ENCODE measurements at regions not wholly inside any gene's neighbourhood (a gene's known extent, or its start where the extent isn't known, plus 50 kb on each side); places are given as distances from the start of the nearest gene placed in this dataset.

DNA sequence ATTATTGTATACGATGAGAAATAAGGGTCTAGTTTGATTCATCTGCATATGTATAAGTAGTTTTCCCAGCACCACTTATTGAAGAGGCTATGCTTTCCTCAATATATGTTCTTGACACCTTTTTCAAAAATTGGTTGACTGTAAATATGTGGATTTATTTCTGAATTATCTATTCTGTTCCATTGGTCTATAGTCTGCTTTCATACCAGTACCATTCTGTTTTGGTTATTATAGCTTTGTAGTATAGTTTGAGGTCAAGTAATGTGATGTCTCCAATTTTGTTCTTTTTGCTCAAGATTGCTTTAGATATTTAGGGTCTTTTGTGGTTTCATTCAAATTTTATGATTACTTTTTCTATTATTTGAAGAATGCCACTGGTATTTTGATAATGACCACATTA, 103.8 kb upstream of the LIPC start:
- ChIA-PET CTCF (no interaction called here), POLR2A (no interaction called here)
- no peaks in the 10 kb centered on the region for H3K27me3 ChIP-seq (ENCODE audit: control insufficient read depth, insufficient read depth, low read length)
- no peak for TF ChIP-seq CTCF (IDR thresholded peaks at IDR 0.05; ENCODE audit: insufficient read depth, low read depth, low read length)
- H3K36me3 ChIP-seq (ENCODE audit: control insufficient read depth, insufficient read depth, low read length) = no peaks in the 10 kb centered on the region
- DNase-seq (ENCODE audit: low read depth) = no peak
- no peak overlapping the region for H3K4me3 ChIP-seq (ENCODE audit: low read depth, low read length)

DNA sequence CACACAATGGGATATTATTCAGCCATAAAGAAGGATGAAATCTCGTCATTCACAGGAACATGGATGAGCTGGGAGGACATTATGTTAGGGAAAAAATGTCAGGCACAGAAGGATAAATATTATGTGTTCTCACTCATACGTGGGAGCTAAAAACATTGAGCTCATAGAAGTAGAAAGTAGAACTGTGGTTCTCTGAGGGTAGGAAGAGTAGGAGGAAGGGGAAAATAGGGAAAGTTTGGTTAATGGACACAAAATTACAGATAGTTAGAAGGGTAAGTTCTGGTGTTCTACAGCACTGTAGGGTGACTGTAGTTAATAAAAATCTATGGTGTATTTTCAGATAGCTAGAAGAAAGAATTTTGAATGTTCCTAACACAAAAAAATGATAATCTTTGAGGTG, 102.6 kb upstream of the LIPC start:
- TF ChIP-seq CTCF (IDR thresholded peaks at IDR 0.05; ENCODE audit: insufficient read depth, low read depth, low read length) = no peak
- no peak overlapping the region for H3K4me3 ChIP-seq (ENCODE audit: low read depth, low read length)
- ChIA-PET POLR2A (no interaction called here), CTCF (interaction anchor here (0.9 kb wide), 1 partner anchor 26 kb away, joined by 3 read pairs; no protein-coding TSS in a partner anchor)
- no peak for DNase-seq (ENCODE audit: low read depth)
- no peaks in the 10 kb centered on the region for H3K36me3 ChIP-seq (ENCODE audit: control insufficient read depth, insufficient read depth, low read length)
- H3K27me3 ChIP-seq (ENCODE audit: control insufficient read depth, insufficient read depth, low read length) = no peaks in the 10 kb centered on the region

GRCh38 chr15:58329781-58330671, 101.8 kb upstream of the LIPC start:
- CTCF ChIA-PET = interaction anchor here (0.9 kb wide), 1 partner anchor 27 kb away, joined by 3 read pairs; no protein-coding TSS in a partner anchor

DNA sequence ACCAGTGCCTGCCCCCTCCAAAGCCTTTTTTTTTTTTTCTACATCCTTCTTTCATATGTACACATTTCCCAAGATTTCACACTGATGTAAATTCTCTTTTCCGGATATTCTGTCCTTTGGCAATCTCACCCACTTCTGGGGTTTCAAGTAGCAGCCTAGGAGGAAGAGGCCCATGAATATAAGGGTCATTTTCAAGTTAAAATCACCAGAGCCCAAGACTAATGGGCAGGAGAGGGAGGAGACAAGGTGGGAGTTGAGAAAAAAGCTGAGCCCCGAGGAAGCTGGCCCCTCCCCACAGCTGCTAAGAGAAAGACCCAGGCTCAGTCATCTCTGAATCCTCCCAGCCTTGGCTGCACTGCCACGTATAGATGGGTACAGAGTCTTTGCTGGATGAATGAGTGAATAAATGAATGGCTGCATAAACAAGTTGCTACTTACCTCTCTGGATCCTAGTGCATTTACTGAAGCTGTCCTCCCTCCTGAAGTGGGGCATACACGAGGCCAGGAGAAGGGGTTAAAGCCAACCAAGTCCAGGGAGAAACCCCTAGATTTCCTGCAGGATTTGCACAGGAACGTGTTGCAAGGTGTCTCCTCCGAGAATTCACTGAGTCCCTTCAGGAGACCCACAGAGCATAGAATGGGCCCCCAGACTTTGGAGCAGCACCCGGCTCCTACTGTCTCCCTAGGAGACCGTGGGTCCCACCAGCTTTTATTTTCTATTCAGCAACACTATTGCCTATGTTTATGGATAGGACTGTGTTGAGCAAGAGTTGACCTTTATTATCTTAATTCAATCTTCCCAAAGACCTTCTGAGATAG, 100.8 kb upstream of the LIPC start:
- no peak for DNase-seq (ENCODE audit: low read depth)
- CTCF ChIA-PET = interaction anchor here (1.3 kb wide), 1 partner anchor 13 kb away, joined by 4 read pairs; no protein-coding TSS in a partner anchor

More at GRCh38 chr15:58329781-58330671, 101.8 kb upstream of the LIPC start:
- Histone ChIP-seq H3K27me3 (ENCODE audit: control insufficient read depth, insufficient read depth, low read length) (no peaks in the 10 kb centered on the region), H3K36me3 (ENCODE audit: control insufficient read depth, insufficient read depth, low read length) (no peaks in the 10 kb centered on the region), H3K4me3 (ENCODE audit: low read depth, low read length) (no peak overlapping the region)
- TF ChIP-seq CTCF (IDR thresholded peaks at IDR 0.05; ENCODE audit: insufficient read depth, low read depth, low read length) = no peak
- DNase-seq (ENCODE audit: low read depth) = no peak
- POLR2A ChIA-PET = no interaction called here

More for the DNA sequence above, 100.8 kb upstream of the LIPC start:
- no peak overlapping the region for H3K4me3 ChIP-seq (ENCODE audit: low read depth, low read length)
- TF ChIP-seq CTCF (IDR thresholded peaks at IDR 0.05; ENCODE audit: insufficient read depth, low read depth, low read length) = no peak
- H3K27me3 ChIP-seq (ENCODE audit: control insufficient read depth, insufficient read depth, low read length) = no peaks in the 10 kb centered on the region
- POLR2A ChIA-PET = interaction anchor here (0.8 to 1.0 kb wide), 3 partner anchors 12 to 111 kb away, joined by 3 to 5 read pairs (median 3); no protein-coding TSS in a partner anchor
- no peaks in the 10 kb centered on the region for H3K36me3 ChIP-seq (ENCODE audit: control insufficient read depth, insufficient read depth, low read length)

Data from BJ (cell line).